ACC112 (cell line): ENCODE measurements at regions not wholly inside any gene's neighbourhood (a gene's known extent, or its start where the extent isn't known, plus 50 kb on each side); places are given as distances from the start of the nearest gene placed in this dataset.

Source experiments
- H2AFZ ChIP-seq: fragments of 200-600 bp; sonication (generic); one replicate; pipeline ENCODE4 v1.6.0; 2017; ENCODE audit warnings: antibody characterized with exemption, low read length; ENCODE audit not compliant: unreplicated experiment
- H3K27ac ChIP-seq: fragments of 200-600 bp; sonication (generic); 2 replicates; pipeline ENCODE4 v1.5.1; 2014; ENCODE audit warnings: low read depth, mild to moderate bottlenecking, antibody characterized with exemption, low read length, moderate library complexity
- H3K27me3 ChIP-seq: fragments of 200-600 bp; sonication (generic); 2 replicates; pipeline ENCODE4 v1.6.1; 2014; ENCODE audit warnings: mild to moderate bottlenecking, antibody characterized with exemption, low read length, moderate library complexity, mixed read lengths; ENCODE audit not compliant: insufficient read depth
- H3K36me3 ChIP-seq: fragments of 200-600 bp; sonication (generic); 2 replicates; pipeline ENCODE4 v1.6.1; 2016; ENCODE audit warnings: mild to moderate bottlenecking, antibody characterized with exemption, low read length, moderate library complexity, mixed read lengths; ENCODE audit not compliant: insufficient read depth
- H3K4me1 ChIP-seq: fragments of 200-600 bp; sonication (generic); one replicate; pipeline ENCODE4 v1.6.1; 2016; ENCODE audit warnings: low read length, mixed read lengths; ENCODE audit not compliant: insufficient read depth, unreplicated experiment, control insufficient read depth
- H3K4me3 ChIP-seq: fragments of 200-600 bp; sonication (generic); 2 replicates; pipeline ENCODE4 v1.5.1; 2014; ENCODE audit warnings: mild to moderate bottlenecking, low read depth, low read length
- H3K79me2 ChIP-seq: fragments of 200-600 bp; sonication (generic); one replicate; pipeline ENCODE4 v1.6.0; 2016; ENCODE audit warnings: low read length; ENCODE audit not compliant: control insufficient read depth, unreplicated experiment, insufficient read depth

GRCh38 chr6:139640921-139641320 lies 266.5 kb upstream of the CITED2 start:
- Histone ChIP-seq H3K4me1 (no peaks in the 10 kb centered on the region), H2AFZ (no peak overlapping the region), H3K4me3 (no peak overlapping the region), H3K79me2 (no peaks in the 10 kb centered on the region), H3K27me3 (no peaks in the 10 kb centered on the region), H3K27ac (no peak overlapping the region), H3K36me3 (no peaks in the 10 kb centered on the region)

GRCh38 chr6:139640448-139640847 lies 266.0 kb upstream of the CITED2 start:
- H3K27ac ChIP-seq: no peak overlapping the region
- H3K4me1 ChIP-seq: no peaks in the 10 kb centered on the region
- no peak overlapping the region for H3K4me3 ChIP-seq
- H3K27me3 ChIP-seq: no peaks in the 10 kb centered on the region
- no peak overlapping the region for H2AFZ ChIP-seq
- no peaks in the 10 kb centered on the region for H3K36me3 ChIP-seq
- H3K79me2 ChIP-seq: no peaks in the 10 kb centered on the region

- Histone ChIP-seq H3K79me2 (no peaks in the 10 kb centered on the region), H3K27me3 (no peaks in the 10 kb centered on the region), H3K4me1 (no peaks in the 10 kb centered on the region), H2AFZ (no peak overlapping the region), H3K27ac (no peak overlapping the region), H3K36me3 (no peaks in the 10 kb centered on the region), H3K4me3 (no peak overlapping the region)
Observed at GRCh38 chr6:139639507-139639906, 265.1 kb upstream of the CITED2 start.

- Histone ChIP-seq H3K79me2 (no peaks in the 10 kb centered on the region), H2AFZ (no peak overlapping the region), H3K4me1 (no peaks in the 10 kb centered on the region), H3K27me3 (no peaks in the 10 kb centered on the region), H3K36me3 (no peaks in the 10 kb centered on the region), H3K27ac (no peak overlapping the region), H3K4me3 (no peak overlapping the region)
Observed at GRCh38 chr6:139638179-139638941, 263.9 kb upstream of the CITED2 start.

GRCh38 chr6:139637766-139638165 lies 263.3 kb upstream of the CITED2 start:
- H3K27me3 ChIP-seq: no peaks in the 10 kb centered on the region
- no peak overlapping the region for H3K27ac ChIP-seq
- H3K79me2 ChIP-seq: no peaks in the 10 kb centered on the region
- H3K36me3 ChIP-seq: no peaks in the 10 kb centered on the region
- no peak overlapping the region for H3K4me3 ChIP-seq
- H3K4me1 ChIP-seq: no peaks in the 10 kb centered on the region
- no peak overlapping the region for H2AFZ ChIP-seq

- H3K36me3 ChIP-seq: no peaks in the 10 kb centered on the region
- H2AFZ ChIP-seq: no peak overlapping the region
- no peak overlapping the region for H3K27ac ChIP-seq
- no peaks in the 10 kb centered on the region for H3K4me1 ChIP-seq
- no peak overlapping the region for H3K4me3 ChIP-seq
- H3K27me3 ChIP-seq: no peaks in the 10 kb centered on the region
- H3K79me2 ChIP-seq: no peaks in the 10 kb centered on the region
Observed at GRCh38 chr6:139636391-139636790, 261.9 kb upstream of the CITED2 start.

- H3K27me3 ChIP-seq: no peaks in the 10 kb centered on the region
- H3K4me3 ChIP-seq: no peak overlapping the region
- no peaks in the 10 kb centered on the region for H3K4me1 ChIP-seq
- no peak overlapping the region for H3K27ac ChIP-seq
- no peaks in the 10 kb centered on the region for H3K36me3 ChIP-seq
- no peaks in the 10 kb centered on the region for H3K79me2 ChIP-seq
- H2AFZ ChIP-seq: no peak overlapping the region
Observed at GRCh38 chr6:139635401-139636130, 261.1 kb upstream of the CITED2 start.

GRCh38 chr6:139632840-139633239 lies 258.4 kb upstream of the CITED2 start:
- H3K27ac ChIP-seq: no peak overlapping the region
- no peaks in the 10 kb centered on the region for H3K27me3 ChIP-seq
- no peak overlapping the region for H2AFZ ChIP-seq
- no peaks in the 10 kb centered on the region for H3K79me2 ChIP-seq
- H3K4me3 ChIP-seq: no peak overlapping the region
- no peaks in the 10 kb centered on the region for H3K4me1 ChIP-seq
- H3K36me3 ChIP-seq: no peaks in the 10 kb centered on the region

GRCh38 chr6:139628270-139628669 lies 253.8 kb upstream of the CITED2 start:
- no peak overlapping the region for H3K4me3 ChIP-seq
- no peaks in the 10 kb centered on the region for H3K79me2 ChIP-seq
- no peaks in the 10 kb centered on the region for H3K27me3 ChIP-seq
- peaks cover 5% of the 10 kb centered on the region for H3K4me1 ChIP-seq
- H2AFZ ChIP-seq: no peak overlapping the region
- H3K27ac ChIP-seq: no peak overlapping the region
- no peaks in the 10 kb centered on the region for H3K36me3 ChIP-seq

GRCh38 chr6:139627091-139627490 lies 252.6 kb upstream of the CITED2 start:
- Histone ChIP-seq H2AFZ (no peak overlapping the region), H3K27me3 (no peaks in the 10 kb centered on the region), H3K79me2 (no peaks in the 10 kb centered on the region), H3K4me1 (peaks cover 5% of the 10 kb centered on the region), H3K36me3 (no peaks in the 10 kb centered on the region), H3K27ac (no peak overlapping the region), H3K4me3 (no peak overlapping the region)
